IPS-11a (cell line): ENCODE measurements at regions not wholly inside any gene's neighbourhood (a gene's known extent, or its start where the extent isn't known, plus 50 kb on each side); places are given as distances from the start of the nearest gene placed in this dataset.
"Not testable (repeated sequence)": the region's sequence is repeated elsewhere in the genome, so short reads cannot be mapped to it uniquely, and the experiment has no call there.

ENCODE experiments used
- H3K4me3 ChIP-seq: one replicate; pipeline ENCODE4 v1.5.1; 2013; ENCODE audit warnings: low read depth, low read length, control low read depth

GRCh38 chrX:1103360-1103759 is 109.1 kb downstream of the CRLF2 start:
- H3K4me3 ChIP-seq, result no peak overlapping the region

- H3K4me3 ChIP-seq, result no peak overlapping the region
Observed at GRCh38 chrX:1102786-1103185, 109.7 kb downstream of the CRLF2 start.

- H3K4me3 ChIP-seq, result not testable (repeated sequence)
Observed at GRCh38 chrX:1102221-1102620, 110.2 kb downstream of the CRLF2 start.

GRCh38 chrX:1099146-1099770 is 113.2 kb downstream of the CRLF2 start:
- H3K4me3 ChIP-seq, result no peak overlapping the region

- H3K4me3 ChIP-seq, result no peak overlapping the region
Observed at GRCh38 chrX:1097328-1097727, 115.1 kb downstream of the CRLF2 start.

- no peak overlapping the region for H3K4me3 ChIP-seq
Observed at GRCh38 chrX:1094566-1095333, 117.7 kb downstream of the CRLF2 start.

GRCh38 chrX:1093586-1094421 is 118.6 kb downstream of the CRLF2 start:
- no peak overlapping the region for H3K4me3 ChIP-seq

- no peak overlapping the region for H3K4me3 ChIP-seq
Observed at GRCh38 chrX:1093121-1093520, 119.3 kb downstream of the CRLF2 start.

GRCh38 chrX:1086444-1087409 is 125.7 kb downstream of the CRLF2 start:
- H3K4me3 ChIP-seq, result no peak overlapping the region

- not testable (repeated sequence) for H3K4me3 ChIP-seq
Observed at GRCh38 chrX:1085871-1086270, 126.6 kb downstream of the CRLF2 start.

- no peak overlapping the region for H3K4me3 ChIP-seq
Observed at GRCh38 chrX:1084689-1085088, 127.8 kb downstream of the CRLF2 start.

GRCh38 chrX:1076871-1077651 is 135.4 kb downstream of the CRLF2 start:
- no peak overlapping the region for H3K4me3 ChIP-seq

GRCh38 chrX:1075741-1076140 is 136.7 kb downstream of the CRLF2 start:
- H3K4me3 ChIP-seq, result no peak overlapping the region

- H3K4me3 ChIP-seq, result no peak overlapping the region
Observed at GRCh38 chrX:1075156-1075555, 137.3 kb downstream of the CRLF2 start.

- no peak overlapping the region for H3K4me3 ChIP-seq
Observed at GRCh38 chrX:1074755-1075154, 137.7 kb downstream of the CRLF2 start.

- no peak overlapping the region for H3K4me3 ChIP-seq
Observed at GRCh38 chrX:1074172-1074571, 138.3 kb downstream of the CRLF2 start.

GRCh38 chrX:1072637-1073377 is 139.6 kb downstream of the CRLF2 start:
- H3K4me3 ChIP-seq, result no peak overlapping the region

GRCh38 chrX:1071351-1071750 is 141.1 kb downstream of the CRLF2 start:
- H3K4me3 ChIP-seq, result no peak overlapping the region

GRCh38 chrX:1062351-1062750 is 150.1 kb downstream of the CRLF2 start:
- no peak overlapping the region for H3K4me3 ChIP-seq
